Keratinocyte (primary cell): ENCODE measurements at regions not wholly inside any gene's neighbourhood (a gene's known extent, or its start where the extent isn't known, plus 50 kb on each side); places are given as distances from the start of the nearest gene placed in this dataset.

Source experiments
- DNase-seq: peaks from one replicate; pipeline ENCODE4 v3.0.0-alpha.2; 2011; ENCODE audit warnings: low read depth, missing footprints, low spot score
- FAIRE-seq: peaks from 2 replicates; lab custom pipeline; 2011; peaks lifted over from hg19 to GRCh38; lab: Jason Lieb, UNC
- H2AFZ ChIP-seq: 2 replicates; pipeline ENCODE4 v1.6.0; 2012; ENCODE audit warnings: low read length, control low read depth, inconsistent platforms; ENCODE audit not compliant: control insufficient read depth
- H3K27ac ChIP-seq: 2 replicates; pipeline ENCODE4 v1.5.1; 2011; ENCODE audit warnings: low read length; ENCODE audit not compliant: control insufficient read depth, insufficient read depth
- H3K27me3 ChIP-seq: 3 replicates; pipeline ENCODE4 v1.6.0; 2011; ENCODE audit warnings: low read length; ENCODE audit not compliant: control insufficient read depth, insufficient read depth; ENCODE audit errors: extremely low read depth
- H3K36me3 ChIP-seq, 2 experiments: 2 replicates in 1 of 2; 3 replicates in 1 of 2; pipeline ENCODE4 v1.5.1; 2011; ENCODE audit warnings: low read length in 2 of 2, mild to moderate bottlenecking in 1 of 2; ENCODE audit not compliant: control insufficient read depth in 2 of 2, insufficient read depth in 2 of 2; ENCODE audit errors: extremely low read depth in 1 of 2
- H3K4me1 ChIP-seq: 3 replicates; pipeline ENCODE4 v1.5.1; 2011; ENCODE audit warnings: low read length; ENCODE audit not compliant: control insufficient read depth, insufficient read depth; ENCODE audit errors: extremely low read depth
- H3K4me2 ChIP-seq: 3 replicates; pipeline ENCODE4 v1.6.0; 2011; ENCODE audit warnings: low read depth, low read length; ENCODE audit not compliant: control insufficient read depth, insufficient read depth; ENCODE audit errors: extremely low read depth
- H3K4me3 ChIP-seq, 3 experiments: fragments of 200-600 bp in 1 of 3; sonication (generic) in 1 of 3; 2 replicates in 2 of 3; 3 replicates in 1 of 3; pipeline ENCODE4 v1.5.1; 2011 to 2016; ENCODE audit warnings: low read length in 3 of 3, mild to moderate bottlenecking in 3 of 3, control low read depth in 2 of 3, inconsistent platforms in 1 of 3, low read depth in 1 of 3, mixed read lengths in 1 of 3, mixed run types in 1 of 3, moderate library complexity in 1 of 3; ENCODE audit not compliant: control insufficient read depth in 2 of 3, insufficient read depth in 2 of 3; ENCODE audit errors: extremely low read depth in 1 of 3
- H3K79me2 ChIP-seq: 2 replicates; pipeline ENCODE4 v1.6.0; 2012; ENCODE audit warnings: low read length; ENCODE audit not compliant: control insufficient read depth, insufficient read depth
- H3K9ac ChIP-seq: 3 replicates; pipeline ENCODE4 v1.6.0; 2011; ENCODE audit warnings: low read length; ENCODE audit not compliant: control insufficient read depth, insufficient read depth; ENCODE audit errors: extremely low read depth
- H3K9me1 ChIP-seq: 3 replicates; pipeline ENCODE4 v1.6.0; 2011; ENCODE audit warnings: low read length; ENCODE audit not compliant: control insufficient read depth, insufficient read depth; ENCODE audit errors: extremely low read depth
- H3K9me3 ChIP-seq: 2 replicates; pipeline ENCODE4 v1.5.1; 2012; ENCODE audit warnings: low read depth, low read length; ENCODE audit not compliant: control insufficient read depth
- H4K20me1 ChIP-seq: 3 replicates; pipeline ENCODE4 v1.6.0; 2011; ENCODE audit warnings: low read length; ENCODE audit not compliant: control insufficient read depth, insufficient read depth; ENCODE audit errors: extremely low read depth
- EZH2 ChIP-seq: IDR thresholded peaks from one replicate; pipeline ENCODE4 v1.6.1; 2012; ENCODE audit warnings: inconsistent platforms, mild to moderate bottlenecking, low read length, moderate library complexity
- dilution Hi-C: fragments of 300-500 bp; cut with MboI; formaldehyde crosslinking; loops from one replicate; pipeline ENCODE4 v1.7.0; 2020; ENCODE audit warnings: low sequenced_read_pairs; ENCODE audit not compliant: extremely low pct_ligation_motif_present
- TF ChIP-seq, protein P1 (sequence below), 3 experiments: IDR thresholded peaks in 1 of 3; conservative IDR thresholded peaks in 1 of 3; optimal IDR thresholded peaks in 1 of 3; 2 replicates in 2 of 3; 3 replicates in 1 of 3; pipeline versions ENCODE3 to v1.5.1; 2011; ENCODE audit warnings: low read length in 3 of 3, mild to moderate bottlenecking in 3 of 3, moderate library complexity in 2 of 3, control low read depth in 1 of 3, inconsistent platforms in 1 of 3; ENCODE audit not compliant: insufficient read depth in 2 of 3; ENCODE audit errors: extremely low read depth in 1 of 3

DNA sequence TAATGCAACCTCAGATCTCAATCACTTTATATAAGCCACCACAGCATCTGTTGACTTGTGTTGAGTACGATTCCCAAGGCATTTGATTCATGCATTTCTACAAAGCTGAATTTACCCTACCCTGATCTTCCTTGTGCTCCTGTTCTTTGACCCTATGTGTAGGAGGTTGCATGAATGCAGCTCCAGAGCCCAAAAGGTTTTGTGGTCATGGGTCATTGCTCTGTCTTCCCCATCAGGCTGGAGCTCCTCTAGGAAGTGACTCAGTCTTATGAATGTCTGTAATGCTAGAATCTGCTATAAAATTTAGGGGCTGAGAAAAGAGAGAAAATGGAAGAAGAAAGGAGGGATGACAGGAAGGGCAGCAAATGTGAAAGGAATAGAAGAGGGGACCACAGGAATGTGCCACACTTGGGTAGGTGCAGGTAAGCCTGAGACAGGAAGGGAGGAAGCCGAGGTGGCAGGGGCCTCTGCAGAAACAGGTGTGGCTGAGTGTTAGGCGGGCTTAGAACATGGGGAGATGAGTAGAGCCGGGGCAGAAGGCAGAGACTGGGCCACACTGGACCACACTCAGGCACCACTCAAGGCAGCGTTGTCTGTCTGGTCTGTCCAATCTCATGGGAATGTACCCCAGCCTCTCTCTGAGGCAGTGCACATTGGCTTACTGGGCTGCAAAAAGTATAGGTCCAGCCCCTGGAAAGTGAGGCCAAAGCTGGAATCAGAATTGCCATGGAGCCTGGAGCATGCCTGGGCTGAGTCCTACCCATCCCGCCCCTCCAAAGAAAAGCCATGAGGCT lies 334.1 kb downstream of the BCL11B start:
- dilution Hi-C loops, result no loop called here
- no peaks in the 10 kb centered on the region for H3K79me2 ChIP-seq
- FAIRE-seq, result no peak

DNA sequence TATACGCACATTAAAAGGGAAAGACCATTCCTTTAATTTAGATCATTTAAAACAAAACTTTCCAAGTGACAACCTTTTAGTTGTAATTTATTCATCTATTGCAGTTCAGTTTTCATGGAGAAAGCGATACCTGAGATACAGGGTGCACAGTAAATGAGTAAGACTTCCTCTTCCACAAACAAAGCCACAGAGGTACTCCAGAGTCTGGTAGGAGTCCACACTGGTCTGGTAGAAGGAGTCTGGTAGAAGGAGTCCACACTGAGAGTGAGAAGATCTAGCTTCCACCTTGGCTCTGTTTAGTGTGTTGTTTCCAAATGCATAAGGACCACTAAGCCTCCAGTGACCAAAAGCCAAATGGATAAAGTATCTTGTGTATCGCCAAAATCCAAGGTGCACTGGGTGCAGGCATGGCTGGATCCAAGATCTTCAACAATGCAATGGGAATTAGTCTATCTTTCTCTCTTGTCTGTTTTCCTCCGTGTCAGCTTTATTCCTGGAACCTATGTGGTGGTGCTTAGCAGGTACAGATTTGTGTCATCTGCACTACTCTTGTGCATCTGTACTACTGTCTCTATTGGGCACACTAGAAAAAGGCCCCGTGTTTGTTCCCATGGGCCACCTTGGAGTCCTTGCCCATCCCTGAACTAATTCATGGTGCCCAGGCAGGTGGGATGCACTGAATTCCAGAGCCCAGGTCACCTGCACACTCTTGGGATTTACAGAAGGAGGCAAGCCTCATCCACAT lies 331.1 kb downstream of the BCL11B start:
- H3K4me2 ChIP-seq, result no peak overlapping the region
- no peak for DNase-seq
- no peaks in the 10 kb centered on the region for H3K79me2 ChIP-seq
- dilution Hi-C loops, result no loop called here
- TF ChIP-seq, protein P1, sequence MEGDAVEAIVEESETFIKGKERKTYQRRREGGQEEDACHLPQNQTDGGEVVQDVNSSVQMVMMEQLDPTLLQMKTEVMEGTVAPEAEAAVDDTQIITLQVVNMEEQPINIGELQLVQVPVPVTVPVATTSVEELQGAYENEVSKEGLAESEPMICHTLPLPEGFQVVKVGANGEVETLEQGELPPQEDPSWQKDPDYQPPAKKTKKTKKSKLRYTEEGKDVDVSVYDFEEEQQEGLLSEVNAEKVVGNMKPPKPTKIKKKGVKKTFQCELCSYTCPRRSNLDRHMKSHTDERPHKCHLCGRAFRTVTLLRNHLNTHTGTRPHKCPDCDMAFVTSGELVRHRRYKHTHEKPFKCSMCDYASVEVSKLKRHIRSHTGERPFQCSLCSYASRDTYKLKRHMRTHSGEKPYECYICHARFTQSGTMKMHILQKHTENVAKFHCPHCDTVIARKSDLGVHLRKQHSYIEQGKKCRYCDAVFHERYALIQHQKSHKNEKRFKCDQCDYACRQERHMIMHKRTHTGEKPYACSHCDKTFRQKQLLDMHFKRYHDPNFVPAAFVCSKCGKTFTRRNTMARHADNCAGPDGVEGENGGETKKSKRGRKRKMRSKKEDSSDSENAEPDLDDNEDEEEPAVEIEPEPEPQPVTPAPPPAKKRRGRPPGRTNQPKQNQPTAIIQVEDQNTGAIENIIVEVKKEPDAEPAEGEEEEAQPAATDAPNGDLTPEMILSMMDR (optimal IDR thresholded peaks at IDR 0.05 in 1 of 3, IDR thresholded peaks at IDR 0.05 in 1 of 3, conservative IDR thresholded peaks at IDR 0.05 in 1 of 3; ENCODE audit: extremely low read depth in 1 of 3, insufficient read depth in 2 of 3, low read length in 3 of 3), result no peak
- TF ChIP-seq EZH2, result no peak
- no peaks in the 10 kb centered on the region for H4K20me1 ChIP-seq
- H3K27me3 ChIP-seq, result peaks cover 9% of the 10 kb centered on the region
- no peaks in the 10 kb centered on the region for H3K9me1 ChIP-seq
- no peaks in the 10 kb centered on the region for H3K36me3 ChIP-seq
- no peaks in the 10 kb centered on the region for H3K4me1 ChIP-seq
- no peaks in the 10 kb centered on the region for H3K9me3 ChIP-seq
- no peak overlapping the region for H3K4me3 ChIP-seq
- H2AFZ ChIP-seq, result no peak overlapping the region
- no peak overlapping the region for H3K27ac ChIP-seq
- FAIRE-seq, result no peak
- H3K9ac ChIP-seq, result no peak overlapping the region

More for the DNA sequence above, 334.1 kb downstream of the BCL11B start:
- H3K9me1 ChIP-seq, result no peaks in the 10 kb centered on the region
- no peak overlapping the region for H3K4me2 ChIP-seq
- no peak overlapping the region for H2AFZ ChIP-seq
- no peak overlapping the region for H3K4me3 ChIP-seq
- no peak overlapping the region for H3K27ac ChIP-seq
- H3K4me1 ChIP-seq, result no peaks in the 10 kb centered on the region
- H4K20me1 ChIP-seq, result no peaks in the 10 kb centered on the region
- DNase-seq, result no peak
- no peak overlapping the region for H3K9ac ChIP-seq
- peaks cover 19% of the 10 kb centered on the region for H3K27me3 ChIP-seq
- no peaks in the 10 kb centered on the region for H3K36me3 ChIP-seq
- TF ChIP-seq, protein P1 (optimal IDR thresholded peaks at IDR 0.05 in 1 of 3, IDR thresholded peaks at IDR 0.05 in 1 of 3, conservative IDR thresholded peaks at IDR 0.05 in 1 of 3; ENCODE audit: extremely low read depth in 1 of 3, insufficient read depth in 2 of 3, low read length in 3 of 3), result no peak
- no peak for TF ChIP-seq EZH2
- H3K9me3 ChIP-seq, result no peaks in the 10 kb centered on the region
